HT-29 (cell line): ENCODE measurements at regions not wholly inside any gene's neighbourhood (a gene's known extent, or its start where the extent isn't known, plus 50 kb on each side); places are given as distances from the start of the nearest gene placed in this dataset.

ENCODE experiments used
- DNase-seq: peaks from one replicate; pipeline ENCODE4 v3.0.0-alpha.2; 2015; ENCODE audit warnings: low spot score

DNA sequence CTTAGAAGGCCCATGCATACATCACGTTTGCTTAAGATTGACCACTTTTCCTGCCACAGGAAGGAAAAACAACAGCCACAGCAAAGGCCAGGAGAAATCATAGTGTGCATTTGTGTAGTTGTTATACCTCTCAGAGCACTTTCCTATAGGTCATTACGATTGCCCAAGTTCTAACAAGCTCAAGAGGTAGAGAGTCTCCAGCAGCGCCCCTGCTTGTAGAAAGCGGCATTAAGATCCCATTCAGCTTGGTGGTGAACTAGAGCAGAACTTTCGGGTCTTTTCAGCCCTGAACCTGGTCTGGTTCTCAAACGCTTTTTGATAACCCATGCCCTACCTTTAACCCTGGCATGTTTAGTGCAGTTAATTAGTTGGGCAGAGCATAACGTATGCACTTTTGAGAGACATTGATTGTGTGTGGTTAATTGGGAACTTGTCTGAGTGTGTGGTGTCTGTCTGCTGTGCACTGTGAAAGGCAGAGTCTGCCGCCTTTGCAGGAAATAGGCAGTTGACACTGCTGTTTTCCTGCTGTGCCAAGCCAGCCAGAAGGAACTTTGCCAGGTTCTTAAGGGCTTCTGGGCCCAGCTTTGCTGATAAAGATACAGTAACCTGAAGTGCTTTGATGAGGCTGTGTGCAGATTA, 109.9 kb upstream of the CLMP start:
- no peak for DNase-seq

DNA sequence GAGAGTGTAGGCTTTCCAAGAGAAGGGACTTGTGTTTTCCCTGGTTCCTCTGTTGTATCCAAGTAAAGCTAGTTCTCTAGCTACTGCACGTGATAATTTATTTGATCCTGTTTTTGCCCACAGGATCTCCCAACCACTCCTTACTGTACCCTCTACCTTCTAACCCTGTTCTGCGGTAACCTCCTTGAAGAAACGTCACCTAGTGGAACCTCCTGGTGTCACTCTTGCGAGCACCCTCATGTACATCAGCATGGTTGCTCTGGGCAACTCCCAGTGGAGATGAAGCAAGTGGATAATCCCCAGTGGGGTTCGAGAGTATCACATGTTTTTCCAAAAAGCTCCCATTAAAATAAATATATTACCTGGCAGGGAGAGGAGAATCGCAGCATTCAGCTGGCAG, 108.9 kb upstream of the CLMP start:
- no peak for DNase-seq

DNA sequence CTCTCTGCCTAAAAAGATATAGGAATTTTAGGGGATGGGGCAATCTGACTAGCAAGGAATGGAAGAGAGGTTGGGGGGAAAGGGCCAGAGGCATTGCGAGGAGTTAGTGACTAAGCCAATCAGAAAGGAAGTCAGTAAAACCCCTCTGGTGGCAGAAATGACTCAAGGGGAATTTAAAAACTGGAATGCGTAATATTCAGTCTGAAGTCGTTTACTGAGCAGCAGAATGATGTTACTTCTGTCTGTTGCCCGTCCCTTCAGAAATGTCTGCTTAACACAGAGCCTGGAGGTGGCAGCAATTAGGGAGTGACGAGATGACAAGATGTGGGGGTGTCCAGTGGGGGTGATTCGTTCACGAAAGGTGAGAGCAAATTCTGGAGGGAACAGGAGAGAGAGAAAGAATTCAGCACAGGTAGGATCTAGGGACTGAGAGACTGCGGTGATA, 107.7 kb upstream of the CLMP start:
- no peak for DNase-seq

DNA sequence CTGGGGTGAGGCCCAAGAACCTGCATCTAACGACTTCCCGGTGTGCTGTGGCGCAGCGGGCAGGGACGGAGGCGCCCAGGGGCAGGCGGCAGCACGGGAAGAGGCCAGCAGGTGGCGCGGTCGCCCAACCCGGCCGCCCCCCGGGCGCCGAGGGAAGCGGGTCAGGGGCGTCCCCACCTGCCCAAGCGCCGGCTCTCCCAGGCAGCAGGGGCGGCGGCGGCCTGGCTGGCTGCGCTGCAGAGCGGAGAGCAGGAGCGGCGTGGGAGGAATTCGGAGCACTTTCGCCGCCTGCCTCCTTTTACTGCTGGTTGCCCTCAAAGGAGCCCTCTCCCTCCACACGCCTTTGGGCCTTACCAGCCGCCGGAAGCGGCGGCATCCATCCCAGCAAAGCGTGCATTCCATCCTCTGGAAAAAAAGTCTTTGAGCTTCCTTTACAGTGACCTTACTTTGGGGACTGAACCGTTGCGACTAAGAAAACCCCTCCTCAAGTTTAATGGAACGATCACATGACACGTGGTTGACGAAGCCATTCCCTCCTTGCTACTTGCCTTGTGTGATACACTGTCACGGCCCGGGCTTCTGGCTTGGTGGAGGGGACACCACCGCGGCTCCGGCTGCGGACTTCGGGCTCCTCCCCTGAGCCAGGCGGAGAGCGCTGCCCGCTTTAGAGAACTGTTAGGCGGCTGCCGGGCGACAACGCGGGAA, 106.8 kb upstream of the CLMP start:
- peak; percentile 12 for DNase-seq

DNA sequence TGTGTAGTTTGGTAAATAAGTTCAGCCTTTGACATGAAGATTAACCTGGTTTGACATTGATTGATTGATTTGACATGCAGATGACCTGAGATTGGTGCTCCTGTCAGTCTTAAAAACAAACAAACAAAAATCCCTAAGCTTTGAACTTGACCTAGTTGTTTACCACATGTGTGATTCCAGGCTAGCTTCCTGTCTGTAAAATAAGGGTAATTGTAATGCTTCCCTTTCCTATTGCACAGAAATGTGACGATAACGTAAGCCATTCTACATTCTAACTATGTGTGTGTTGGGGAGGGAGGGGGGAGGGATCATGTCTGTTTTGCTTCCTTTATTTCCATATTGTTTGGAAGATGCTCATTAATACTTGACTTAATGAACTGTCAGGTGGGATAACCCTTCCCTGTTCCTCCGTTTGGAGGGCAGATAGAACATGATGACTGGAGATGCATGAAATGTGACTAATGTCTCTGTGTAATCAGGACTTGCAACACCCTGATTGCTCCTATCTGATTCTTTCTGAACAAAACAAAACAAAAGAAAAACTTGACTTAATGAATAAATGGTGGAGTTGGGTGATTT, 106.1 kb upstream of the CLMP start:
- no peak for DNase-seq

DNA sequence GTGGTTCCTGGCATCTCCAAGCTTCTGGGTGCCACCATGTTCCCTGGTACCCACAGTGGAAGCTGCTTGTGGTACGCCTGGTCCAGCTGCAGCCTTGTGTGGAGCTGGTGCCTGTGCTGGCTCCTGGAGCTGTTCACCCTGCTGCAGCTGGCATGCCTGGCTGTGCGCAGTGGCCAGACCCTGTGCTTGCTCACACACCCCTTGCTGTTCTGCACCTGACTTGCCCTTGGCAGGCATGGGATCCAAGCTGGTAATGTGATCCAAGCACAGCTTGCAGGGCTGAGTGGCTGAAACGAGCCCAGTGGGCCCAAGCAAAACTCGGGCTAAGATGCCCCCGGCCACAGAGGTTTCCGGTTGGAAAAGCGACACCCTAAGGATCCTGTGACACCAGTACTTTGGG, 104.7 kb upstream of the CLMP start:
- DNase-seq: no peak

DNA sequence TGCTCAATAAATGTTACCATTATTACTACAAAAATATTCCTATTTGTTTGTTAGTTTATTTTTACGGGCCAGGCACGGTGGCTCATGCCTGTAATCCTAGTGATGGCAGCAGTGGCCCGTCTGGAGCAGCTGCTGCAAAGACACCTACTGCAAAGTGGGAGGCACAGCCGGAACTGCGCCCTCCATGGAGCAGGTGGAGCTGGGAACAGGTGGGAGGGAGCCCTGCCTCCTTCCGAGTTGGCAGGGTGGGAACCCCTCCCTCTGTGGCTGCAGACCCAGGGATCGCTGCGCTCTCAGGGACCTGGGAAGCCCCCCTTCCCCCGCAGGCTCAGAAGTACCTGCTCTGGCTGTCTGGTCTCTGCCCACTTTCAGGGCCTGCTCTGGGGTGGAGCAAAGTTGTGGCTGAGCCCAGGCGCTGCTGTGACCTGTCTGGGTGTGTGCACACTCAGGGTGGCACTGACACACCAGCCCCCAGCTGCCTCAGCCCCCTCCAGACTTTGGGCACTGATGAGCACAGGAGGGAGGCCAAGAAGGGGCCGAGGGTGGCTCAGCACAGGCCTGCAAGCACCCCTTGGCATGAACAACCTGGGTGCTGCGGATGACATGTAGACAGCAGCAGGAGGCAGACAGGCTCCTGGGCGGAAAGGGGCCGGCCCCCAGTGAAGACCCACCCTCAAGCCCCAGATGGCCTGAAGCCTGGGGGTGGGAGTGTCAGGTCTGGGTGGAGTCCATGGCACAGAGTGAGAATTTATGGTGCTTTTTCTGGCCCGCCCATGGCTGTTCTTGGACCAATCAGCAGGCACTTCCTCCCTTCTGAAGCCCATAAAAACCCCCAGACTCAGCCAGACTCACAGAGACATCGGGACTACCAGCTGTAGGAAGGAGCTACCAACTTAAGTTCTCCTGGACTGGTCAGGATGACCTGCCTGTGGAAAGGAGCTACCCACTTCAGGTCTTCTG, 103.7 kb upstream of the CLMP start:
- no peak for DNase-seq

DNA sequence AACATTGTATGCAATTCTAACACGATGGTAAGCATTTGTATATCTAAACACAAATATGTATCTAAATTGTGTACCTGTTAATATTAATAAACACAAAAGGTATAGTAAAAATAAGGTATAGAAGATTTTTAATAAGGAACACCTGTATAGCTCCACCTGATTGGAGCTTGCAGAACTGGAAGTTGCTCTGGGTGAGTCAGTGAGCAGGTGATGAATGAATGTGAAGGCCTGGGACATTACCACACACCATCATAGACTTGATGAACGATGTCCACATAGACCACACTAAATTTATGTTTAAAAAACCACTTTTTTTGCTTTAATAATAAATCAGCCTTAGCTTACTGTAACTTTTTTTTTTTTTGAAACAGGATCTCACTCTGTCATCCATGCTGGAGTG, 97.6 kb upstream of the CLMP start:
- no peak for DNase-seq

DNA sequence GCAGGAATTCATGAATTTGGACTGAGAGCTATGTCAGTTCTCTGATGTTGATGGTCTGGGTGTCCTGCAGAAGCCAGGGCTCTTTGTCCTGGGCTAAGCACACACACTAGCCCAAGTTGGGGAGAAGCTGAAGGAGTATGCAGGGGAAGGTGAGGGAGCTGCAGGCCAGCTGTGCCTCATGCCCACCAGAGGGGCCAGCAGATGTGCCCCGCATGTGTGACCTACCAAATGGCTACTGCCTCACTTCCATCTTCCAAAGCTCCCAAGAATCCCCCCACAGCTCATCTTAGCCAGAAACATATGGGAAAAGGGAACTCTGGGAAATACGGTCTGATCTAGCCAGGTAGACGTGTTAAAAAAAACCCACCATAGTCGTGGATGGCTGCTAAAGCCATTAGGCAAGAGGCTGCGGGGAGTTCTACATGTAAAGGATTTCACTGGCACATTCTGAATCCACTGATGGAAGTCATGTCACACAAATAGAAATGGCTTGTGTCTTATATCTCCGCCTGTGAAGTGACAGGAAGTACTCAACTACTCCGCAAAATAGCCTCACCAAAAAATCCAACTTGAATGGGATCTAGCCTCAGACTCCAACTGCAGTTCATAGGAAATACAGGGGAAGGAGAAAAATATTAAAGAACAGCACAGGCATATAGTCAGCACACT, 96.3 kb upstream of the CLMP start:
- DNase-seq: no peak

DNA sequence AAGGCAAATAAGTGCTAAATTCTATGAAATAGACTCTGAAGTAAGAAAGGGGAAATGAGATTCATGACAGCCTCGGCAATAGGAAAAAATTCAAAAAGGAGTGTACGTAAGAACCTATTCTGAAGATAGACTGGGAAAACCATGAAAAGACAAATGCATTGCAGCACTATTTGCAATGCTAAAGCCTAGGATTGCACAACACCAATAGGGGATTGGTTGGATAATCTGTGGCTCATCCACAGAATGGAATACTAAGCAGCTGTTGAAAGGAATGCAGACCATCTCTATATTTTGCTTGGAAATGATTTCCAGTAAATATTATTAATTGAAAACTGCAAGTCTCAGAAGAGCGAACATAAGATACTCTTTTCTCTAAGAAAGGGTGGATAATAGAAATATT, 91.7 kb upstream of the CLMP start:
- no peak for DNase-seq

DNA sequence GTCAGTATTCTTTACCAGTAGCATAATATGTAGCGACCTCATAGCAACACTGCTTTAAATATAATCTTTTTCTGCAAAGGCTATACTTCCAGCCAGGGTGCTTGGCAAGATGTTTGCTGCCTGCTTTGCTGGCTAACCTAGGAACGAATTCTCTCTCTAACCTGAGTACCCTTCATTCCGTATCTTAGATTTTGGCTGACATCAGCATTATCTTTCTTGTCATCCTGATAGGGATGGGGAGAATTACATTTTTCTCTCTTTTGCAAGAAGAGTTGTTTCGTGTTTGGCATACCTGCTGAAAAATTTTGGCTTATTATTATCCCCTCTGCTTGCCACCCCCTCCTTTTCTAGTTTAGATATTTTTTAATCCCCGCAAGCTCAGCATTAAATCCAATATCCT, 91.2 kb upstream of the CLMP start:
- DNase-seq: no peak

DNA sequence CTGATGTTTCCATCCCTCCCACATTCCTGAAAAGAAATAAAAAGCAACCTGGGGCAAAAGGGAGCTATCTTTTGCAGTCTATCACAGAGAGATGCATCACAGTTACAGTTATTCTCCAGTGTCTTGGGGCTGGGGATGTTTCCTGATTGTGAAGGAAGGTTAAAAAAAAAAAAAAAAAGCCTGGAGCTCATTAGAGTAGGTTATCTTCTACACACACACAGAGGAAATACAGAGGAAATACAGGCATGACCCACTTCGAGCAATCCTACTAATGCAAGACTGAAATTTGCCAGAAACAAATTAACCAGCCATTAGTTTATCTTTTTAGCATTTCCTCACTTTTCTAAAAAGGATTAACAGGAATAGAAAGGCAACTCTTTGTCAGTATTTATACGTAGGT, 89.4 kb upstream of the CLMP start:
- no peak for DNase-seq

DNA sequence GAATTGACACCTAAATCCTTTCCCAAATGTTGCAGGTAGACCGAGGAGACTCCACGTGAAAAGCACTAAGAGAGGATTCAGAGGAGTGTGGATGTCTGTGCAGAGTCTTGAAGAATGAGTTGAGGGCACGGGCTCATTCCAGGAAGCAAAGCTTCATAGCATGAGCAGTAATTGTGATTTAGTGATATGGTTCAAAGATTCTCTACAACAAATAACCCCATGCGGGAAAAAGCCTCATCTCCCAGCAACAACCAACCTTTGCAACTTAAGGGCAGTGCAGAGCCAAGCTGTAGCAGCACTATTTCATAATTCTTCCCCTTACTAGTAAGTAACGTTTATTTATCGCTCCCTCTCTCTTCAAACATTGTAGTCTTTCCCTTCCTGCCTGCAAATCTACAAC, 87.5 kb upstream of the CLMP start:
- DNase-seq: no peak

DNA sequence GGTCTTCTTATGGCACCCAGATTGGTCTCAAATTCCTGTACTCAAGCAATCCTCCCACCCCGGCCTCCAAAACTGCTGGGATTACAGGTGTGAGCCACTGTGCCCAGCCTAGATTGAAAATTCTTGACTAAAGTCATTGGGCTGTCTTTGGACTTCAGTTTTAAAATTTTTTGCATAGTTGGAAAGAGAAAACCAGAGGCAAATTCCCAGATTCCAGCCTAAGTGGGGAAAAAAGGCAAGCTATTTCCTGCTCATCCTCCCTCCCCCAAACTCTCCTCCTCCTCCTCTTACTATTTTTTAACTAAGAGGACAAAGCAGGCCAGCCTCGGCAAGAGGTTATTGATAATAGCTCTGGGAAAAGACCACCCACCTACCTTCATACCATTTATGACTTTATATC, 78.6 kb upstream of the CLMP start:
- no peak for DNase-seq

DNA sequence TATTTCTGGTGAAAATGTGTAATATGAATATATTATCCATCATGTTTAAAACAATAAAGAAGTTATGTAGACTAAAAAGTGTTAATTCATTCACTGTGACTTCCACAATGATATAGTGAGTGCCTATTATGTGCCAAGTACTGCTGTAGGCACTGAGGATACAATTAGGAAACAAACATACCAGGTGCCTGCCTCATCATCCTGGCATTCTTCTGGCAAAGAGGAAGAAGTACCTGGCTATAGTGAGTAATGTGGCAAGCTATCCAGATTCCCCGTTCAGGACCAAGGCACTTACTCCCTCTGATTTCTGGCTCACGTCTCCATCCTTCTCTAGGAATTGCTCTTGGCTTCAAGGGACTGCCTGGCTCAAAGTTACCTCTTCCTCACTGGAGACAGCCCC, 77.5 kb upstream of the CLMP start:
- no peak for DNase-seq

DNA sequence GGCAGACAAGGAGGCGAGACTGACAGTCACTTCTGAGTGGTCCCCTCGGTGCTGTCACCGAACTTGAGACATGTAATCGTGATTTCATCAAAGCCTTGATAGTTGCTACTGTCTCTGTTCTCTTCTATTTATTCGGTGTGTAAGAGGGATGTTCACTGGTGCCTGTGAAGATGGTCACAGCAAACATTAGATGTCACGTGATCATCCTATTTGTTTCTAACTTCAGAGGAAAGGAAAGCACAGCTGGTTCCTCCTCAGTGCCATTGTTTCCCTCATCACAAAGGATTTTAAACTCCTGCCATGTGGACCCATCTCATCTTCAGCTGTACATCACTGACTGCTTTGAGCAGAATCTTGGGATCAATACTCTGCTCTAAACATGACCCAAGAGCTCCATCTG, 73.1 kb upstream of the CLMP start:
- DNase-seq: no peak

DNA sequence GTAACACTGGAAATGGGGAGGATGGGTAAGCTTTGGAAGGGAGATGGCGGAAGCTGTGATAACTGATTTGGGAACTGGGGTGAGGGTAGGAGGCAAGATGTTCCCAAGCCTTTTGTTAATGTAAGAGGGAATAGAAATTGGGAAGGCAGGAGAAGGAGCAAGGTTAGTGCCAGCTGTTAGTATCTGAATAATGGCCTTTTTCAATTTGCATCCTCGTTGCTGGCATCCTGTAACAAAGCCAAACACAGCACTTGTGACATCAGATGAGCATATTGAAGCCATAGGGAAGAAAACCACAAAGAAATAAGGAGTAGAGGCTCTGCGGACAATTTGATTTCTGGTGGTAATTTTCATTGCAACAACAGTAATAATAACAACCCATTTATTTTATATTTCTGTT, 70.9 kb upstream of the CLMP start:
- DNase-seq: no peak

DNA sequence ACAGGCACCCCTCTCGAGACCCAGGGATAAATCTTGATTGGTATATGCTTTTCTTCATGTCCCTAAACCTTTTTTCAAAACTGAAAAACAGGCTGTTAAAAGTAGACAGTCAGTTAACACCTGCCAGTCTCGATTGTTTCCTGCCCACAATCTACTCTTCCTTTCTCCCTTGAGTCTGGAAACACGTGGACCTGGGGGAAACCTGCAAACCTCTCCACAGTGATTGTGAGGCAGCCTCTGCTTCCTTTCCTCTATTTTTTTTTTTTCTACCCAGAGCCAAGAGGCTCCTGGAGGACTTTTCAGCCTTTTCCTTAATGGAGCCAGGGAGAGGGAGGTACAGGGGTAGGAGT, 69.4 kb upstream of the CLMP start:
- DNase-seq: no peak

DNA sequence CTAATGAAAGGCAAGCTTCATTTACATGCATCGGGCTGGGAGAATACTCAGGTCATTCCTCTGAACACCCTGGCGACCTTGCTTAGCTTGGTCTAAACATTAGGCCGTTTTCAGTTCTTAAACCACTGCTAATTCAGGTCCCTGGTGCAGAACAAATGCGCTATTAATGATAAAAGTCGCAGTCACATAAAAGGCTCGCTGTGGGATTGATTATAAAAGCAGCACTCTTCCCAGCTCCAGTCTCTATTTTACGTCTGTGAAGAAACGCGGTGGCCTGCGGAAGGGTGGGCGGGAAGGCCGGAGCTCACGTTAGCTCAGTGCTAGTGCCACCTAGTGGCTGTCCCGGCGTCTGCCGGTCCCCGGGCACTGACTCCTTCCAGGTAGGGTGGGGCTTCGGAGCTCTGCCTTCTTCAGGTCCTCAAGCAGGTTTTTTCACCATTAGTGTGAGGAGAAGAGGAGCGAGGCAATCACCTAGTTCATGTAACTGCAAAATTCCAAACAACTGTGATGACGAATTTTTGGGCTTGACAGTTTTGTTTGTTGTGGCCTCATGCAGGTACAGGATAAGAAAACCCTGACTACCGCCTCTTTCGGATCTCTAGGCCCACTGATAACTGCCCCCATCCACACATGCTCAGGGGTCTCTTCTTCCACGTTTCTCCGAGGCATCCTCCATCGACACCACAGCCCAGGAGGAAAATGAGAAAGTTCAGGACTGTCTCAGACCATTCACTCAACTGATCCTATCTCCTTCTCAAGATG, 66.5 kb upstream of the CLMP start:
- peak; percentile 84 for DNase-seq

DNA sequence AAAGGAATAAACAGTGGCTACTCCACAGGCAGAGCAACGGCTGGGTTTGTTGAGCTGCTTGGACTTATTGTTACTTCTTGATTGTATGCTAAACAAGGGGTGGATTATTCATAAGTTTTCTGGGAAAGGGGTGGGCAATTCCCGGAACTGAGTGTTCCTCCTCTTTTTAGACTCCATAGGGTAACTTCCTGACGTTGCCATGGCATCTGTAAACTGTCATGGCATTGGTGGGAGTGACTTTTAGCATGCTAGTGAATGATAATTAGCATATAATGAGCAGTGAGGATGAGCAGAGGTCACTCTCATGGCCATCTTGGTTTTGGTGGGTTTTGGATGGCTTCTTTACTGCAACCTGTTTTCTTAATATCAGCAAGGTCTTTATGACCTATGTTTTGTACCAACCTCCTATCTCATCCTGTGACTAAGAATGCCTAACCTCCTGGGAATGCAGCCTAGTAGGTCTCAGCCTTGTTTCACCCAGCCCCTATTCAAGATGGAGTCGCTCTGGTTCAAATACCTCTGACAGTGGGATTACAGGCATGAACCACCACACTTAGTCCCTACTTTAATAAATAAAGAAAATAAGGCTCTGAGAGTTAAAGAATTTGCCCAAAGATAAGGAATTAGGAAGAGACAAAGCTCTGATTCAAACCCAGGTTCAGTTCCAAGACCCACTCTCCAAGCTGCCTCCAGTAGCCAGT, 65.6 kb upstream of the CLMP start:
- no peak for DNase-seq
